Bone marrow (tissue), 2 donors: ENCODE measurements at regions not wholly inside any gene's neighbourhood (a gene's known extent, or its start where the extent isn't known, plus 50 kb on each side); places are given as distances from the start of the nearest gene placed in this dataset.

ENCODE experiments used
- DNase-seq, 2 donors: peaks; one replicate each; lab custom pipeline; 2025; lab: John Stamatoyannopoulos, UW

DNA sequence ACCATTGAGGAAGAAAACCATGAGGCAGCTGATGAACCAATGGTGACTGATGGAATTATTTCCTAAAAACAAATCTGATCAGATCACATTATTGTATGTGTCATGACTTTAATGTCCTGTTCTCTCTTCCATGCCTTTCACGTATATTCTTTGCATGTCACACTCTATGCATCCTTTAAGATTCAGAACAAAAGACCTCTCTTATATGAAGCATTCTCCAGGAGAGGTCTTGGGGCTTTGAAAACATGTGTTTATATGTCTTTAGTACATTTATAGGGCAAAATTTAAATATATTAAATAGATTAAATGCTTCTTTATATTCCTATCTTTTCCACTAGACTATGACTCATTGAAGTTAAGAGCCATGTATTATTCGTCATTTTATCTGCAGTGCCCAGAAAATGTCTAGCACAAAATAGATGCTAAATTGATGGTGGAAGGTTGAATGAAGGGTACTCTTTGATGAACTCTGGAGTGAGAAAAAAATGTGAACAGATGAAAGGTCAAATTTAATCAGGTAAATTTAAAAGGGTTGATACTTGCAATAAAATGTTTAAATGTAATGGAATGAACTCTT lies 196.3 kb downstream of the PSAT1 start:
- DNase-seq: no peak

DNA sequence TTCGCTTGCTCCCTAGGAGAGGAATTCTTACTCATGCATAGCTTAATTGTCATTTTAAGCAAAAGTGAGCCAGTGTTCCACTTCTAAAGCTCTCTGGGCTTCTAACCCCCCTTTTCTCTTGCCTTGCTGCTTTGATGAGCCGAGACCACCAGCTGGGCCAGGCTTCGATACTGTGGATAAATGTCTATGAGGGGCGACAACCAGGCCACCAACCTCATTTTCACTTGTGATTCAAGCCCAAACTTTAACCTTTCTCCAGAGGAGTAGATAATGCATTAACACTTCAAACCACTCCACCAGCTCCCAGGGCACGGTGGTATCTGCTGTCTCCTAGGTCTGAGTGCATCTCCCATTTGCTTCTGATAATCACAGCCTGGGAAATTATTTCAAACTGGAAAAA lies 205.6 kb downstream of the PSAT1 start:
- DNase-seq: no peak

DNA sequence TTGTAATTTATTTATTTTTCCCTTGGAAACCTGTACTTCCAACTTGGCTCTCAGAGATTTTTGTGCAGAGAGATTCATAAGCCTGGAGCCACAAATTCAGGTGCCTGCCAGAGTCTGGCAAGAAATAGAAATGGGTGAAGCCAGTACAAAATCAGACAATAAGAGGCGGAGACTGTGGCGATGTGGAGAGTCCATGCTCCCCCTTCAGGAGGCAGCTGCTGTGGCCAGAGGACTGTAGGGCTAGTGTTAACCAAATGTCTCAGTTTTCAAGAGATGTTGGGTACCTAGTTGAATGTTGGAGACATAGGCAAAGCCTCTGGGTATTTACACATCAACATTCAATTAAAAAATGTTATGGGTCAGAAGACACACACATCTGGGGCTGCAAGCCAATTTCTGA lies 208.6 kb downstream of the PSAT1 start:
- DNase-seq: no peak

DNA sequence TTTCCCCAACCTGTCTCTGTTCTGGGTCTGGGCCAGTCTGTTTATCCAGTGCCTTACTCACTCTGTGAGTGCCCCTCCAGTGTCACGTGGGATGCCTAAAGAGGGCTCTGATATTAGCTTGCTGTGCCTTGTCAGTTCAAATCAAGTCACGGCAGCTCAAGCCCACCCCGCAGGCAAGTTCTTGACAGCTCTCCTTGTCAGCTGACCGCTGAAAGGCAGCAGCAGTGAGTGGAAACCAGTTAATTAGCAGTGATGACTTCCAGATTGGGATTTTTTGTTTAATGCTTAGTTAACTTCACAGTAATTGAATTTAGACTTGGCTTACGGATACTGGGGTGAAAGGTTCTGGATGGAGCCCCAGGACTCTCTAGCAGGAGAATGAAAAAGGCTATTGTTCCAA lies 210.1 kb downstream of the PSAT1 start:
- no peak for DNase-seq

DNA sequence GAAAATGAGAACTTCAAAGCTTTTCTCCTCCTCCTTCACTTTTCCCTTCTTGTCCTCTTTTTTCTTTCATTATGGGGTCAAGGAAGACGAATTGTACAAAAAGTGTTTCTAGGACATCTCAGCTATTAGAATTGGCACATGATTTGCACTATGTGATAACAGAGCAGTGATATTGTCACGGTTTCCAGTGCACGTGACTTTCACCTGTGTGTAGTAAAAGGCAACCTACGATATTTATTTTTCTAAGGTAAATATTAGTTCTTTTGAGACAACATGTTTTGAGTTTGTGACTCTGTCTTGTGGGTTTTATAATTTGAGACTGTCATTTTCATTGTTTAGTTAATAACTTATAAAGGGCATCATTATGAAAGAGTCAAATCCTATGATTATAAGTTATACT lies 213.1 kb downstream of the PSAT1 start:
- no peak for DNase-seq

DNA sequence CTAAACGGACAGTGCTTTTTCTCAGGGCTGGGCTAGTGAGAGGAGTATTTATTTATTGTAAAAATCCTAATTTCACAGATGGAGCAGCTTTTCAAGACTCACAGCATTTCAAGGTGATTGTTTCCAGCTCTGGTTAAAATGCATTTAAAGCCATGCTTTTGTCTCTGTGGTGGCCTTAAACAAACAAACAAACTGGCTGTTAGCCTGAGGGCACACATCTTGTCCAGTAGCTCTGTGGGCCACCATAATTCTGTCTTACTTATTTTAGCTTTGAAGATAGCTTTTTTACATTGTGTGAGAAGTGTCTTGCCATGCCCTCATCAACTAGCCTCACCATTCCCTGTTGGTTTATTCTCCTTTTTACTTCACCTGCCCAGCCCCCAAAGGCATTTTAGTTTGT lies 218.2 kb downstream of the PSAT1 start:
- no peak for DNase-seq

DNA sequence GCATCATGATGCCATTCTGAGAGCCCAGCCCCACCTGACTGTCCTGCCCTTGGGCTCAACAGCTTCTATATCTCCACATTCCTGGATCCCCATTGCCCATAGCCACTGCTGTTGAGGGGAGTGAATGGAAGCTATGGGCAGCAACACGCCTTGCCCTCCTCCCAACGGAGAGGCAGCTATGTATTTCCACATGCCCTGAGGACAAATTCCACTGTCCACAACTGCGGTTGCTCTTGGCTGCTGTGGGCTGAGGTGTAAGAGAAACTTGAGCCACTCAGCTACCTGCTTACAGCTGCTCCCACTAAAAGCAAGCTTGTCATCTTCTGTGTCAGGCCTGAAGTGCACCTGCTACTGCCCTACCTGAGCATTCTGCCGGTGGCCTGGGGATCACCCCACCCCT lies 222.9 kb downstream of the PSAT1 start:
- no peak for DNase-seq

DNA sequence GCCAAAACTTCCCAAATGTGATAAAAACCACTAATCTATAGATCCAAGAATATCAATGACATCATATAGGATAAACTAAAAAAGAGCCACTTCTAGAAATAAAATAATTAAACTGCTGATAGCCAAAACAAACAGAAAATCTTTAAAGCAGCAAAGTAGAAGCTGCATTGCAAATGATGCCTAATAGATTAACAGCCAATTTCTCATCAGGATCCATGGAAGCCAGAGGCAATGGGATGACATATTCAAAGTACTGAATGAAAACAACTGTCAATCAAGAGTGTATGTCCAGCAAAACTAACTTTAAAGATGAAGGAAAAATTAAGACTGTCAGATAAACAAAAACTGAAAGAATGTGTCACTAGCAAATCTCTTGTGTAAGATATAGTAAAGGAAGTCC lies 224.8 kb downstream of the PSAT1 start:
- DNase-seq: no peak

DNA sequence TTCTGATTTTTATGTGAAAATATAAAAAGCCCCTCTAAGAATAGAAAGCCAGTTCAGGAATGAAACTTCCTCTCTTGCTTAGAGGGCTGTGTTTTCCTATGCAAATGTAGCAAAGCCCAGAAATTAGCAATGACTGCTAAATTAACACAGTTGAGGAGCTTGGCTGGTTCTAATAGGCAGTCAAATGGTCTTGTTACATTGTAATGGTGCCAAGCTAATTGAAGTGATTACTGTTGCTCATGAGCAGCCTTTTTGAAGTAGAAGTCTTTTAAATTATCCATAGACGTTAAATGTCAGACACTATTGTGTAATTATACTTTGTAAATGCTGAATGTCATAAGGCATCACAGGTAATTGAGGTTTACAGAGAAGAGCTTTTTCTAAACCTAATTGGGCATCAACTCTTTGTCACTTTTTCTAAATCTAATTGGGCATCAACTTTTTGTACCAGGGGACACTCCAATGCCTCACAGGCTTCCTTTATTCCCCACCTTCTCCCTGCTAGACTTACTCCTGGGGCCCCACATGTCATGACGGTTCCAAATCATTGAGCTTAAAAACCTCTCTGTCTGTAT lies 229.1 kb downstream of the PSAT1 start:
- no peak for DNase-seq

DNA sequence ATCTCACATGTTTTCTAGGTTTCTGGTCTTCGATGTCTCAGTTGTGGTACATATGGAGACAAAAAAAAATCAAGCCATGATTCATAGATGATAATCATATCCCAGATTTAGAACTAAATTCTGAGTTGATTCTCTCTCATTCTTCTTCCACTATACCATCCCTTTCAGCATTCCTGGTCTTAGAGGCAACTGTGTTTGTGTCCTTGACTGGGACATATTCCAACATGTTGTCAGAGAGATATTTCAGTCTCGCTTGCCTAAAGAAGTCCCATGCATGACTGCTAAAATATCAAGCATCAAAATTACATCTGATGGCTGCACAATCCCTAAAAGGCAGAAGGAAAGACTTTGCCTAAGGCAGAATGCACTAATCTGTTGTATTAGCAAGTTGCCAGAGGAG lies 236.6 kb downstream of the PSAT1 start:
- no peak for DNase-seq

DNA sequence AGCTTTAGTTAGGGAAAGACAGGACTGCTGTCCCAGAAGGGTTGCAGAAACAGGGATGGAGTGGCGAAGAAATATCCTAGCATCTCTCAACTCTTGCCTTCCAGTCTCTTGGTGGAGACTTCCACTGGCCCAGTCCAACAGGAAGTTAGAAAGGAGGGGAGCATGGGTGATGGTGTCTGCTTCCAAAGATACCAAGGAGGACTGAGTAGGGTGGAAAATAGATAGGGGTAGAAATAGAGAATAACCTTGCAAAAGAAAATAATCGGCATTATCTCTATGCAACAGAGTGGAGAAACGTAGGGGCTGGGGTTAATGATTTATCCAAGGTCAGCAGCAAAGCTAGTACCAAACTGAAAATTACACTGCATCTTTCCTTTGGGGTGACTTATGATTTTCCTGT lies 242.3 kb downstream of the PSAT1 start:
- no peak for DNase-seq

DNA sequence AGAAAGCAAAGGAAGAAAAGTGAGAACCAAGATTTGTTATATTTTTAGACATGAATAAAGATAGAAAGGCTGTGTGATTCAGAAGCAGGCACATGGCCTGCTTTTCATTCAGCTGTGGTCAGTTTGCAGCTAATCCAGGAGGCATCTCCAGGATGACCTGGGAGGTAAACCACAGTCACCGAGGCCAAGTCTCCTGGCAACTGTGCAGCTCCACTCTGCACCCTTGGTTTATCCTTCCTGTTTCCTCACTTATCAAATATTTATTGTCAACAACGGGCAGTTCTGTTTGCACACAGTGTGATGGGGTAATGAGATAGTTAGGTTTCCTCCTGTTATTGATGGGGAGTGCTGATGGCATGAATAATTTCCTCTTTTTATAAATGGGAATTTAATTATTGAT lies 243.0 kb downstream of the PSAT1 start:
- DNase-seq: no peak

DNA sequence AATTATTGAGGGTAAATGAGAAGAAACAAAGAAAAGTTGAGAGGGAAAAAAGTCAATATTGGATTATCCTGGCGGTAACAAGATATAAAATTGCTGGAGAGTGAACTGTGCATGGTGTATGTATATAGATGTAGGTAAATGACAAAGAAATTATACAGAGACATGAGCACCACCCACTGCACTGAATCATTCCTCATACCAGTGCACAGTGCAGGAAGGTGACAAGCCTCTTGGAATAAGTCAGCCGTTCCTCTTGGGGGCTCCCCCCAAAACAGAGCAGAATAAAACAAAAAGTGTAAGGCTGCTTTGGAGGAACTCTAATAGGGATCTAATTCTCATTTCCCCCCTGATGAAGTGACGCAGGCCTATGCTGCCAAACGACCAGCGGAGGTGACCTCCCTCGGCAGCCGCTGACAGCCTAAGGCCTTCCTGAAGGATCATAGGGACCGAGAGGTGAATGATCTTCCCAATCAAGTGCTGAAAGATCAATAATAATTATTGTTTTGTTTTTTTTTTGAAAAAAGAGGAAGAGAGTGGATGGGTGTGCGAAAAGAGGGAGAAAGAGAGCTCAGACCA lies 245.0 kb downstream of the PSAT1 start:
- DNase-seq: no peak

DNA sequence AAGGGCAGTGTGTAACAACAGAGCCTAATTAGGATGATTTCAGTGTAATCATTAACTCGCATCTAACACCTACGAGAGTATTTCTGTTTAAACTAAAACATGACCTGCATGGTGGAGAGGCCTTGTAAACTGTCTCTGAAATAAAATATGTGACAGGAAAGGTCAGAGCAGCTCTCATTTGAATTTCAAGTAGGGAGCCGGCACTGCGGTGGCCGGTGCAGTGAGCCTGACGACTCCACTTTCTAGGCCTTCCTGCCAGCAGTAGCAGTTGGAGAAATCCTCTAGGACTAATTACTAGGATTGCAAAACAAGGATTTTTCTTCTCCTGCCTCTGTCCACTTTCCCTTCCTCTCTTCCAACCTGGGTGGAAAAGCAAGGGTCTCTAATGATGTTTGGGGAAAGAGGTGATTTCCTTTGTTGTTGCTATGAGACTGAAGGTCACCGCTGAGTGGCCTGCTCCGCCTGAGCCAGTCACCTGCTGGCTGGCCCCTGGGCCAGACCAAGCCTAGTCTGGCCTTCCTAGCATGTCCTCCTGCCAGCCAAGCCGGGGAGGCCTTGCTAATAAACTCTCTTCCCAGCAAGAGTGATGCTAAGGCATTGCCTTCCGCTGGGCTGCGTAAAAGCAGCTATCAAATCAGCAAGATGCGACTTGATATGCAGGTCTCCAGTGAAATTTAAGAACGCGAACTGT lies 245.7 kb downstream of the PSAT1 start:
- no peak for DNase-seq

DNA sequence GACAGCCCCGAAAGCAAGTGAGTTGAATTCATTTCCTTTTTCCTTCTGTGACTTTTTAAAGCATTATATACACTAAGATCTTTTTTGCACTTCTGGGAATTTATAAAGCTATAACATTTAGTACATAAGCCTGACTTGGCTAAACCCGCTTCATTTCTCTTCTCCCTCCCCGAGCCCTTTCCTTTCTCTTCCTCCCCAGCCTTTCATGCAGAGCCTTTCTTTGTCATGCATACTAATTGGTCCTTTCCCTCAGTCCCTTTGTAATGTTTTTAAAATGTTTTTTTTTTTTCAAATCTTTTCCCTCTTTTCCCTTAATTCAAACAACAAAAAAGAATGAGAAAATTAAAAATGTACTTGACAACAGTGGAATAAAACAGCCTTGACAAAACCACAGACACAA lies 246.4 kb downstream of the PSAT1 start:
- DNase-seq: no peak

DNA sequence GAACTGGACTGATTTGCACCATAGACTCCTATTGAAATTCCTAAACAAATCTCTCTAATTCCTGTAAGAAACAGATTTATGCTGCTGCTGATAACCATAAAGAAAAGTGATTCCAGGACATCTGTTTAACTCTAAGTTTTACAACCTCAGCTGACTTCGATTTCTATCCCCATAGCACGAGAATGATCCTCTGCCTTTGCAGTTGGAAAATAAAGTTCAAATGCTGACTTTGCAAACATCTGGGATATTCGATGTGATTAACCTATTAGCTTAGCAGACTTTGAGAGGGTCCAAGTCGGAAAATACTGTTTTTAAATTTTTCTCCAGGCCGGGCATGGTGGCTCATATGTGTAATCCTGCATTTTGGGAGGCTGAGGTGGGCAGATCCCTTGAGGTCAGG lies 247.3 kb downstream of the PSAT1 start:
- DNase-seq: no peak

DNA sequence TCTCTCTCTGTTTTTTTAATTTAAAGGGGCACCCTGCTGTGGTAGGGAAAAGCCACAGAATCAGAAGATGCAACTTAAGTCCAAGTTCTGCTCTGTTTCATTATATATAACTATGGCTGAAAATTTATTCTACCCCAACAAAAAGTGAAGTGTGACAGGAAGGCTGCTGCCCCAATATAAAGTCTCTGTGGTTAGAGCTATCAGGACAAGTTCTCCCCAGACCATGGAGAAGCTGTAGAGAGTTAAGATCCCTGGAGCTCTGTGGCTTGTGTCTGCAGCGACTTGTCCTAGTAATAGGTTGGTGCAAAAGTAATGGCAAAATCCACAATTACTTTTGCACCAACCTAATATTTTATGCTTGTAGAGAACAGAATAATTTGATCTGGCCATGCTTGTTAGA lies 250.9 kb downstream of the PSAT1 start:
- no peak for DNase-seq

DNA sequence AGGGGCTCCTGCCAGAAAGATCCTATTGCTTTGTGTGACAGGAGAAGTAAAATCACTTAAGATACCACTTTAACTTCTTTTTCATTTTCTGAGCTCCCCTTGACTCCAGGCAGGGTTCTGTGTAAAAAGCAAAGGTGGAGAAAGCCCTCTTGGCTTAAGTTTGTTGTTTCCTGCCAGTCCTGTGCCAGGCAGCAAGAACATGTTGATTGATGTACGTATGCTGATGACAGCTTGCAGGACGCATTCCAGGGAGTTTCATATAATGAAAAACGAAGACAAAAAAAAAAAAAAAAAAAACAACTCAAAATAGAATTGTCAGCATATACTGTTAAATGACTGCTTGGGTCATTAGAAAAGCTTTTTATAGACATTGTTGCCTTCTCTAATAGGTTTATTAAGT lies 251.7 kb downstream of the PSAT1 start:
- no peak for DNase-seq

DNA sequence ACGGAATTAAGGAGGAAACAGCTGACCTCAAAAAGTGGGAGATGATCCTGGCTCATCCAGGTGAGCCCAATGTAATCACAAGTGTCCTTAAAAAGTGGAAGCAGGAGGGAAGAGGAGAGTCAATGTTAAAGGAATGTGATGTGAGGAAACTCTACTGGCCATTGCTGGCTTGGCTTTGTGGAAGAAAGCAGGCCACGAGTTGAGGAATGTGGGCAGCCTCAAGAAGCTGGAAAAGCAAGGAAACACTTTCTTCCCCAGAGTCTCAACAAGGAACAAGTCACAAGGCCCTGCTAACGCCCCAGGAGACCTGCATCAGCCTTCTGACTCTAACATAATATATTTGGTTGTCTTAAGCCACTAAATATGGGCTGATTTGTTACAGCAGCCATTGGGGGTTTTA lies 252.8 kb downstream of the PSAT1 start:
- DNase-seq: no peak

DNA sequence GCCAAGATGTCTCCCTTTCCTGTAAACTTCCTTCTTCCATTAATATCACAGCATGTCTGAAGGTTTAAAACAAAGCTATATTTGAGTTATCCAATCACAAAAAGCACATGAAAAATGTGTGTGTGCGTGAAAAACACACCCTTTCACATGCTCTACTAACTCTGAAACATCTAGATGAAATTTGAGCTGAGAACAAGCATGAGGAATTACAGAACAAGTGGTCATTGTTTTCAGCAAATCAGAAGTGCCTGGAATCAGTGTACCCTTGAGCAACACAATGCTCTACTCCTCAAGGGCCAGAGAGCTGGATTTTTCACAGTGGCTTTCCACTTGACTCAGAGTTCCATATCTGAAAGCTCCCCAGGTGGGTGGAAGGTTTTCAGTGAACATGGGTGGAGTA lies 255.9 kb downstream of the PSAT1 start:
- DNase-seq: no peak

DNA sequence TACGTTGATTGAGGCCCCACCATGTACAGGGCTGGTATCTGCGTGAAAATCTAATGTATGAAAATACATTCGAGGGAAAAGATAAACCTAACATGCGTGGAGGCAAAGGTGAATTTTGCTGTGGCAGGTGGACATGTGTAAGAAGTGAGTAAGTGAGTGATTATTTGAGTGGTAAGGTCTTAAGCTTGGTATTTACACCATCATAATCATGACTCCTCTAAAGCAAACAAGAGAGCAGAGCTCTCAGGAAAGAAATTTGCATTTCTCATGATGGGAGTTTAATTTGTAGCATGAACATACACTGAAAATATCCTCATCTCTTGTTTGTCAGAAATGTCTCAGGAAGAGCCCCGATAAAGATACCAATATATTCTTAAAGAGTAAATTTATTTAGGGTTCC lies 260.6 kb downstream of the PSAT1 start:
- DNase-seq: no peak

DNA sequence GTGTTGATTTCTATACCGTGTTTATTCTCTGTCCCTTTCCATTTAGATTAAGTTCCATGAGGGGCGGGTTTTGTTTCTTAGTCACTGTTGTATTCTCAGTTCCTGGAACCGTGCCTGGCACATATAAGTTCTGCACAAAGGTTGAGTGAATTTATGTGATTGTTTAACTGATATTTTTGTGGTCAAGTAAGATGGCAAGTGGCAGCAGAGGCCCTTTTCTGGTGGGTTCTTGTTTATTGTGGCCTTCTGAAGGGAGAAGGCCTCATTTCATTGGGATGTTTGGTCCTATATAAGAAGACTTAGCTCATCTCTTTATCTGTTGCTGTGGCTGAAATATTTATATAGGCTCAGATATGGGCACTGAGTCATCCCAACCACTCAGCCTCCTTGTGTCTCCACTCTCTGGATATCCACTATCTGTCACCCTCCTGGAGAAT lies 262.5 kb downstream of the PSAT1 start:
- no peak for DNase-seq

DNA sequence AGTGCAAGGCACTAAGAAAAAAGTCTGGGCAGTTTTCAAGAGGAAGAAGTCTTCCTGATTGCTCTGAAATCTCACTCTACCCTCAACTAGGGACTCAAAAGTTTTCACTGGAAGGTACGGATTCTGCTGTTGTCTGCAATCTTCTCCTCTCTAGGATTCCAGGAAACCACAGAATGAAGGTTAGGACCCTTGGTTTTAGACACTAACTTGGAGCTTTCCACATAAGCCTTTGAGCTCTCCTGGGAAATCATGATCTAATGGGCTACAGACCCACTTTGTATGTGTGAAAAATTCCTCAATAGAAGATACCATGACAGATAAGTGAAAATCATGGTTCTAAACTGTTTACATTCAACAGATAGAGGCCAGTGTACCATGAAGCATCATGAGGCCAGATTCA lies 265.1 kb downstream of the PSAT1 start:
- DNase-seq: no peak

DNA sequence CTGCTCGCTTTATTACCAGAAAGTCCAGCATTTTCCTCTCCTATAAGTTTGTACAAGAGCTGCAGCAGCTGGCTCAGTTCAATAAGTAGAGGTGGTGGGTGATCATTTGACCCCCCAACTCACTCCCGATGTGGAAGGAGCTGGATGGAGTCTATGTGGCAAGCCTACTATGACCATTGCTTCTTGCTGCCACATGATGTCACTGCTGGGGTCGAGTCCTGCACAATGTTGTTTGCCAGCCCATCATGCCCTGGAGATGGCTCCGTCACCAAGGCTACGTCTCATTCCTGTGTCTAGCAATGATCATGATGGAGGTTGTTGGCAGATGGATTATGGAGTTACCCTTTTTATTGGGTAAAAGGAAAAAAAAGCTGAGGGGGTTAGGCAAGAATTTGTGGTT lies 266.3 kb downstream of the PSAT1 start:
- no peak for DNase-seq
